Panc1 (cell line): ENCODE measurements at regions not wholly inside any gene's neighbourhood (a gene's known extent, or its start where the extent isn't known, plus 50 kb on each side); places are given as distances from the start of the nearest gene placed in this dataset.

Source experiments
- ATAC-seq: fragments of 200-7000 bp; cut with Tn5 transposase; 2 replicates; pipeline ENCODE4 v1.9.1; 2020; ENCODE audit warnings: mild to moderate bottlenecking, moderate library complexity
- BruUV-seq: library from RNA; stranded (reverse); fragments of 400-500 nt; replicated peaks from 2 replicates; lab custom pipeline; 2021; lab: Mats Ljungman, UMichigan
- CTCF ChIA-PET: fragments of 300-600 bp; sonication (Branson Sonifier 250); formaldehyde crosslinking; loops from one replicate; lab custom pipeline; 2022; ENCODE audit warnings: antibody characterized with exemption; lab: Charles Lee
- POLR2A ChIA-PET: fragments of 300-600 bp; sonication (Branson Sonifier 250); formaldehyde crosslinking; loops from one replicate; lab custom pipeline; 2022; ENCODE audit warnings: antibody characterized with exemption; lab: Charles Lee
- DNase-seq: peaks from one replicate; pipeline ENCODE4 v3.0.0-alpha.2; 2010; ENCODE audit warnings: low read depth, low spot score
- H3K27ac ChIP-seq: 2 replicates; pipeline ENCODE4 v1.5.1; 2011; ENCODE audit warnings: mild to moderate bottlenecking, low read length, inconsistent platforms
- H3K27me3 ChIP-seq: fragments of 200-500 bp; sonication (Bioruptor generic); 2 replicates; pipeline ENCODE4 v1.6.0; 2014; ENCODE audit warnings: low read length, inconsistent platforms; ENCODE audit not compliant: control insufficient read depth, insufficient read depth
- H3K36me3 ChIP-seq: fragments of 200-500 bp; sonication (Bioruptor generic); 2 replicates; pipeline ENCODE4 v1.5.1; 2014; ENCODE audit warnings: inconsistent platforms, mild to moderate bottlenecking, low read length, moderate library complexity; ENCODE audit not compliant: control insufficient read depth, insufficient read depth
- H3K4me1 ChIP-seq: 2 replicates; pipeline ENCODE4 v1.5.1; 2011; ENCODE audit warnings: inconsistent platforms, mild to moderate bottlenecking, low read length, moderate library complexity; ENCODE audit not compliant: control insufficient read depth, insufficient read depth
- H3K4me3 ChIP-seq, 2 experiments: 2 replicates each; pipeline ENCODE4 v1.5.1; 2011 to 2012; ENCODE audit warnings: low read depth in 2 of 2, low read length in 2 of 2, mild to moderate bottlenecking in 2 of 2, inconsistent platforms in 1 of 2, moderate library complexity in 1 of 2
- H3K9me3 ChIP-seq: fragments of 200-500 bp; sonication (Bioruptor generic); 2 replicates; pipeline ENCODE4 v1.5.1; 2014; ENCODE audit warnings: low read depth, mild to moderate bottlenecking, inconsistent platforms, low read length, moderate library complexity; ENCODE audit not compliant: control insufficient read depth, insufficient read depth
- POLR2AphosphoS5 ChIP-seq: IDR thresholded peaks from 2 replicates; pipeline ENCODE4 v1.6.1; 2012; ENCODE audit warnings: mild to moderate bottlenecking, low read depth, low read length, moderate library complexity
- SIN3A ChIP-seq: IDR thresholded peaks from 2 replicates; pipeline ENCODE4 v1.6.1; 2012; ENCODE audit warnings: low read depth, mild to moderate bottlenecking, low read length, moderate library complexity, borderline replicate concordance; ENCODE audit not compliant: insufficient read depth
- TCF7L2 ChIP-seq: IDR thresholded peaks from 2 replicates; pipeline ENCODE4 v1.6.1; 2011; ENCODE audit warnings: mild to moderate bottlenecking, low read depth, low read length, inconsistent platforms
- in situ Hi-C: cut with HindIII; loops from 2 replicates; pipeline ENCODE4 v1.10.0; 2016; ENCODE audit warnings: low sequenced_read_pairs, low pct_unique_long_range_greater_than_20kb
- intact Hi-C: fragments of 100-400 bp; cut with micrococcal nuclease; formaldehyde crosslinking; loops from one replicate; pipeline ENCODE4 v1.10.0; 2022; ENCODE audit not compliant: unreplicated experiment
- TF ChIP-seq, protein P1 (sequence below): fragments of 450-650 bp; IDR thresholded peaks from 2 replicates; pipeline ENCODE4 v1.5.1; 2017; ENCODE audit warnings: mild to moderate bottlenecking
- TF ChIP-seq, protein P2 (sequence below), 2 experiments: IDR thresholded peaks; 2 replicates each; pipeline ENCODE4 v1.6.1; 2011 to 2012; ENCODE audit warnings: low read depth in 2 of 2, control low read depth in 1 of 2, low read length in 1 of 2, mild to moderate bottlenecking in 1 of 2, moderate library complexity in 1 of 2; ENCODE audit not compliant: insufficient read depth in 1 of 2

DNA sequence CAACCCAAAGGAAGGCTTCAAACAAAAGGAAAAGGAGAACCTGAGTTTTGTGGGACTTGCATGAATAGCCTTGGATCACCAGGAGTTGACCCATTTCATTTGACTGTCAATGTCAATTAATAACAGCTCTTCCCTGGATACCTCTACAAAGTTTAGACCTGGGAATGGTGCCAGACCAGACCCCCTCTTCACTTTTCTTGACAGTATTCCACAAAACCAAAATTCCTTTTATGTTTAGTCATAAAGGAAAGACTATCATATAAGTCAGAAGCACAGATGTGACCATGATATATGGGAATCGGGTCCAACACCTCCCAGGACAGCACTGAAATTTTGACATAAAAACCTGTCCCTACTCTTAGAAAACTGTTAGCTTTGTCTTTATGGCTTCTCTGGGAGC, 191.8 kb downstream of the LYPLAL1 start:
- BruUV-seq: no TSS peak
- no peak overlapping the region for H3K27ac ChIP-seq
- H3K36me3 ChIP-seq: no peaks in the 10 kb centered on the region
- no peak for DNase-seq
- H3K27me3 ChIP-seq: no peaks in the 10 kb centered on the region
- TF ChIP-seq, protein P1, sequence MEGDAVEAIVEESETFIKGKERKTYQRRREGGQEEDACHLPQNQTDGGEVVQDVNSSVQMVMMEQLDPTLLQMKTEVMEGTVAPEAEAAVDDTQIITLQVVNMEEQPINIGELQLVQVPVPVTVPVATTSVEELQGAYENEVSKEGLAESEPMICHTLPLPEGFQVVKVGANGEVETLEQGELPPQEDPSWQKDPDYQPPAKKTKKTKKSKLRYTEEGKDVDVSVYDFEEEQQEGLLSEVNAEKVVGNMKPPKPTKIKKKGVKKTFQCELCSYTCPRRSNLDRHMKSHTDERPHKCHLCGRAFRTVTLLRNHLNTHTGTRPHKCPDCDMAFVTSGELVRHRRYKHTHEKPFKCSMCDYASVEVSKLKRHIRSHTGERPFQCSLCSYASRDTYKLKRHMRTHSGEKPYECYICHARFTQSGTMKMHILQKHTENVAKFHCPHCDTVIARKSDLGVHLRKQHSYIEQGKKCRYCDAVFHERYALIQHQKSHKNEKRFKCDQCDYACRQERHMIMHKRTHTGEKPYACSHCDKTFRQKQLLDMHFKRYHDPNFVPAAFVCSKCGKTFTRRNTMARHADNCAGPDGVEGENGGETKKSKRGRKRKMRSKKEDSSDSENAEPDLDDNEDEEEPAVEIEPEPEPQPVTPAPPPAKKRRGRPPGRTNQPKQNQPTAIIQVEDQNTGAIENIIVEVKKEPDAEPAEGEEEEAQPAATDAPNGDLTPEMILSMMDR: no peak
- no peak for TF ChIP-seq POLR2AphosphoS5
- TF ChIP-seq SIN3A: no peak
- ChIA-PET POLR2A (no interaction called here), CTCF (no interaction called here)
- no peaks in the 10 kb centered on the region for H3K9me3 ChIP-seq
- no peak overlapping the region for H3K4me3 ChIP-seq
- no peaks in the 10 kb centered on the region for H3K4me1 ChIP-seq
- in situ Hi-C loops: no loop called here
- intact Hi-C loops: no loop called here
- ATAC-seq: no peak

DNA sequence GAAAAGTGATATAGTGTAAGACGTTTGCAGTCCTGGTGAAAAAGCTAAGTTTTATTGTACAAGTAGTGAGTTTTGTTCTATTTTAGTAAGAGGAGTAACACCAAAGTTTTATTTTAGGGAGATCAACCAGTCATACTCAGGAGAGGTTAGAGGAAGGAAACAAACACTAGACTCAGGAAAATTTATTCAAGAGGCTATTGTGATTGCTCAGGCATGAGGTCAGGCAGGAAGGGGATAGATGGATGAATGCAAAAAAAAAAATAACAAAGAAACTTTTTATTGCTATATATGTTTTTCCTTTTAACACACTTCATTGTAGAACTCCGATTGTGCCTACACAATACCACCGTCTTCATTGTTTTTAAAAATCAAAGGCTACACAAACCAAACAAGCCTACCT, 189.0 kb downstream of the LYPLAL1 start:
- H3K27me3 ChIP-seq: no peaks in the 10 kb centered on the region
- no peaks in the 10 kb centered on the region for H3K4me1 ChIP-seq
- ATAC-seq (no peak), DNase-seq (no peak)
- H3K9me3 ChIP-seq: no peaks in the 10 kb centered on the region
- BruUV-seq: no TSS peak
- CTCF ChIA-PET: no interaction called here
- in situ Hi-C loops (no loop called here), intact Hi-C loops (no loop called here)
- TF ChIP-seq TCF7L2 (no peak), SIN3A (no peak), POLR2AphosphoS5 (no peak)
- TF ChIP-seq, protein P2, sequence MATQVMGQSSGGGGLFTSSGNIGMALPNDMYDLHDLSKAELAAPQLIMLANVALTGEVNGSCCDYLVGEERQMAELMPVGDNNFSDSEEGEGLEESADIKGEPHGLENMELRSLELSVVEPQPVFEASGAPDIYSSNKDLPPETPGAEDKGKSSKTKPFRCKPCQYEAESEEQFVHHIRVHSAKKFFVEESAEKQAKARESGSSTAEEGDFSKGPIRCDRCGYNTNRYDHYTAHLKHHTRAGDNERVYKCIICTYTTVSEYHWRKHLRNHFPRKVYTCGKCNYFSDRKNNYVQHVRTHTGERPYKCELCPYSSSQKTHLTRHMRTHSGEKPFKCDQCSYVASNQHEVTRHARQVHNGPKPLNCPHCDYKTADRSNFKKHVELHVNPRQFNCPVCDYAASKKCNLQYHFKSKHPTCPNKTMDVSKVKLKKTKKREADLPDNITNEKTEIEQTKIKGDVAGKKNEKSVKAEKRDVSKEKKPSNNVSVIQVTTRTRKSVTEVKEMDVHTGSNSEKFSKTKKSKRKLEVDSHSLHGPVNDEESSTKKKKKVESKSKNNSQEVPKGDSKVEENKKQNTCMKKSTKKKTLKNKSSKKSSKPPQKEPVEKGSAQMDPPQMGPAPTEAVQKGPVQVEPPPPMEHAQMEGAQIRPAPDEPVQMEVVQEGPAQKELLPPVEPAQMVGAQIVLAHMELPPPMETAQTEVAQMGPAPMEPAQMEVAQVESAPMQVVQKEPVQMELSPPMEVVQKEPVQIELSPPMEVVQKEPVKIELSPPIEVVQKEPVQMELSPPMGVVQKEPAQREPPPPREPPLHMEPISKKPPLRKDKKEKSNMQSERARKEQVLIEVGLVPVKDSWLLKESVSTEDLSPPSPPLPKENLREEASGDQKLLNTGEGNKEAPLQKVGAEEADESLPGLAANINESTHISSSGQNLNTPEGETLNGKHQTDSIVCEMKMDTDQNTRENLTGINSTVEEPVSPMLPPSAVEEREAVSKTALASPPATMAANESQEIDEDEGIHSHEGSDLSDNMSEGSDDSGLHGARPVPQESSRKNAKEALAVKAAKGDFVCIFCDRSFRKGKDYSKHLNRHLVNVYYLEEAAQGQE (IDR thresholded peaks at IDR 0.05; ENCODE audit: insufficient read depth in 1 of 2, low read depth in 2 of 2, low read length in 1 of 2): no peak
- TF ChIP-seq, protein P1: no peak
- POLR2A ChIA-PET: no interaction called here
- no peak overlapping the region for H3K4me3 ChIP-seq
- H3K27ac ChIP-seq: no peak overlapping the region
- no peaks in the 10 kb centered on the region for H3K36me3 ChIP-seq
